Cardiac fibroblast (primary cell): ENCODE measurements at regions not wholly inside any gene's neighbourhood (a gene's known extent, or its start where the extent isn't known, plus 50 kb on each side); places are given as distances from the start of the nearest gene placed in this dataset.
A peak's percentile ranks its signal among the peaks of the same experiment; 100 is the strongest.

ENCODE experiments used
- DNase-seq, 2 donors: peaks; one replicate each; pipeline versions ENCODE4 v3.0.0 to v3.0.0-alpha.2; 2010; ENCODE audit warnings: low read depth in 2 of 2
- H3K4me3 ChIP-seq, 2 donors: replicated peaks in 1 of 2; 1 replicate in 1 of 2; 2 replicates in 1 of 2; pipeline ENCODE4 v1.5.1; 2011; ENCODE audit warnings: low read depth in 2 of 2, low read length in 2 of 2, mild to moderate bottlenecking in 2 of 2, moderate library complexity in 1 of 2
- TF ChIP-seq, protein P1 (sequence below): IDR thresholded peaks from one replicate; pipeline ENCODE4 v1.5.1; 2011; ENCODE audit warnings: low read depth, mild to moderate bottlenecking, low read length, inconsistent platforms

DNA sequence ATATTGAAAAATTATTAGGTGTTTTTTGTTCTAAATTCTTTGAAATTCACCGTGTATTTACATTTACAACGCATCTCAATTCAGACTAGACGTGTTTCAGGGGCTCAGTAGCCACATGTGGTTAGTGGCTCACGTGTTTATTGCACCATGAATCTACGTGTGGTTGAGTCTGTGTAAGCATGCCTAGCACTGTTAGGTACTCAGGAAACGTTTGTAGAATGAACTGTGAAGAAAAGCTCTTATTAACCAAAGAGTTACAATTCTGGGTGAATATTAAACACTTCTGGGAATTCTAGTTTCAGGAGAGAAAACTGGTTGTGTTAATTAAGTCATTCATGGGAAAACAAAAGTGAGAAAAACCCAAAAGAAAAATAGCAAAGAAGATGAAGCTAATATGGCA is 117.5 kb upstream of the CDH6 start:
- H3K4me3 ChIP-seq: no peak overlapping the region
- TF ChIP-seq, protein P1, sequence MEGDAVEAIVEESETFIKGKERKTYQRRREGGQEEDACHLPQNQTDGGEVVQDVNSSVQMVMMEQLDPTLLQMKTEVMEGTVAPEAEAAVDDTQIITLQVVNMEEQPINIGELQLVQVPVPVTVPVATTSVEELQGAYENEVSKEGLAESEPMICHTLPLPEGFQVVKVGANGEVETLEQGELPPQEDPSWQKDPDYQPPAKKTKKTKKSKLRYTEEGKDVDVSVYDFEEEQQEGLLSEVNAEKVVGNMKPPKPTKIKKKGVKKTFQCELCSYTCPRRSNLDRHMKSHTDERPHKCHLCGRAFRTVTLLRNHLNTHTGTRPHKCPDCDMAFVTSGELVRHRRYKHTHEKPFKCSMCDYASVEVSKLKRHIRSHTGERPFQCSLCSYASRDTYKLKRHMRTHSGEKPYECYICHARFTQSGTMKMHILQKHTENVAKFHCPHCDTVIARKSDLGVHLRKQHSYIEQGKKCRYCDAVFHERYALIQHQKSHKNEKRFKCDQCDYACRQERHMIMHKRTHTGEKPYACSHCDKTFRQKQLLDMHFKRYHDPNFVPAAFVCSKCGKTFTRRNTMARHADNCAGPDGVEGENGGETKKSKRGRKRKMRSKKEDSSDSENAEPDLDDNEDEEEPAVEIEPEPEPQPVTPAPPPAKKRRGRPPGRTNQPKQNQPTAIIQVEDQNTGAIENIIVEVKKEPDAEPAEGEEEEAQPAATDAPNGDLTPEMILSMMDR: no peak
- no peak for DNase-seq

DNA sequence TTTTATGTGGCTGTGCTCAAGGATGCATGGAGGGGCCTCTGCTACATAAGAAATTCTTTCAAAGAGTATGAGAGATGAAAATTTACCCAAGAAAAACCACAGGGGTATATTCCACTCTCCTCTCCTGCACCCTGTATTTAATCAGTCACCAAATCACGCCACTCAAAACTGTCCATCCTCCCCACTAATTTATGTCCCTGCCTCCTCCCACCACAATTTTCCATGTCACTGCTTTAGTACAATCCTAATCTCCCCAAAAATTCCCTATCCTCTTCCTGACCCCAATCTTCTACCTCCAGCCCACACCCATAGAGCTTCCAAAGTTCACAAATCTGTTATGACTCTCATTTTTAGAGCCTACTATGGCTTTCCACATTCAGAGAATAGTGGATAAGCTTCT is 125.2 kb upstream of the CDH6 start:
- H3K4me3 ChIP-seq: no peak overlapping the region
- TF ChIP-seq, protein P1: no peak
- DNase-seq: no peak

DNA sequence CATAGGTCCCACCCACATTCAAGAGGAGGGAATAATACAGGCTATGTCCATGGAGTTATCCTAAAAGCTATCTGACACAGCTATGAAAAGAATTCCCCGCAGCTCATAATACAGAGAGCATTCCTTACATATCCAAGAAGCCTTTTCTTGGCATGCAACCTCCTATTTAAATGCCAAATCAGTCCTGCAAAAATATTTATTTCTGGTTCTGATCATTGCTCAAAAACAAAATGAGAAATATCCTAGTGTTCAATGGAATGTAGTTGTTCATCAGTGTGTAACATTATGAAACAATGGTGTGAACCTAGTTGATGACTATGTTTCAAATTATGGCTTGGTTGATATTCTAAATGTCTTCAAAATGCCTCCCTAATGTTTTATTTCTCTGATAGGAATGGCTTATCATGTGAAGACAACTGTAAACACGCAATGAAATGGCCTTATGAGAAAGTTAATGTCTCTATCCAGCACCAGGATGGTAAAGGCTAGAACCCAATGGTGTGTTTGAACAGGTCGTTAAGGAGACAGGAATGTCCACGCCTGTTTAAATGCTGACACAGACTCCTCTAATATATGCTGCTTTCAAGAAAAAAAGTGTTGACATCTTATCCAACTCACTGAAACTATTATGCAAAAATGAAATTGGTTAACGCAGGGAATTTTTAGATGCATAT is 126.7 kb upstream of the CDH6 start:
- peak; percentile 35 to 79 for DNase-seq
- no peak overlapping the region for H3K4me3 ChIP-seq
- TF ChIP-seq, protein P1: no peak

DNA sequence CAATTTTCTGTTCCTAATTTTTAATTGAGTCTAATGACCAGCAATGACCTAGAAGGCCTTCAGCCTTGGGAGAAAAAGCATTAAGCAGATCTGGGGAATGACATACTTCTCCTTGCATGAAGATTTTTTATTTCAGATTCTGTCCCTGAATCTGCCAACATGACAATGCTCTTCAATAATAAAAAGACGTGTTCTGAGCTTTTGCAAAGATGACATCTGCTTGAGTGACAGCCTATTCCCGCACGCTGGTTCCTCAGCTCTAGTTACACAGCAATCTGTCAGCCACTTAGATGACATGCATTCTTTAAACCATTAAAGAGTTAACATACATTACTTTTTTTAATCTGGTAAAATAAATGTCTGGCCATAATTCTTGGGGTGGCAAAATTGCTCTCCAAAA is 129.3 kb upstream of the CDH6 start:
- TF ChIP-seq, protein P1: no peak
- H3K4me3 ChIP-seq: no peak overlapping the region
- no peak for DNase-seq

DNA sequence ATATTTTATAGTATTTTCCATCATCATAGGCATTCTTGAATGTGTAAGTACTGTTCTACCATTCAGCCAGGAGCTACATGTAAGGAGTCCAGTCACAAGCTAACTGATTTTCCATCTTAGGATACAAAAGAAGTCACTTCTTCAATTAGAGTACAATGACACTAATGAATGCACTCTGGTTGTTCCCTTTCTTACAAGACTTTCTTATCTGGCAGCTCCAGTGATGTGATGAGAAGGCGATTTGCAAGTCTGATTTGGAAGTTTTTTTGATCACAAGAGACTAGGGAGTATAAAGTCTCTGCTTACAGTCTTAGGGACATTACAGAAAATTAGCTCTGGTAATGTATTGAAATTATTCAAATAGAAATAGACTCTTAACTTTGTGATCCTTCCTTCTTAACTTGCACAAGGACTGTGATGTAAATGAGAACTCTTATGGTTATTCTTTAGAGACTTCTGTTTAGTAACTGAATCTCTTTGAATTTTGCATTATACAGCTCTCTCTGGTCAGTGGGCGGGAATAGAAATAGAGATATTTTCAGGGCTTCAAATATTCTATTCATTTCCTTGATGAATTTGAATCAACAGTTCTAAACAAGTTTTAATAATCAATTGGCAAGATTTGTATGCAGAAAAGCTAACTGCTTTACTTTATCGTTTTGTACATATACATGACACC is 130.4 kb upstream of the CDH6 start:
- TF ChIP-seq, protein P1: no peak
- no peak for DNase-seq
- H3K4me3 ChIP-seq: no peak overlapping the region

DNA sequence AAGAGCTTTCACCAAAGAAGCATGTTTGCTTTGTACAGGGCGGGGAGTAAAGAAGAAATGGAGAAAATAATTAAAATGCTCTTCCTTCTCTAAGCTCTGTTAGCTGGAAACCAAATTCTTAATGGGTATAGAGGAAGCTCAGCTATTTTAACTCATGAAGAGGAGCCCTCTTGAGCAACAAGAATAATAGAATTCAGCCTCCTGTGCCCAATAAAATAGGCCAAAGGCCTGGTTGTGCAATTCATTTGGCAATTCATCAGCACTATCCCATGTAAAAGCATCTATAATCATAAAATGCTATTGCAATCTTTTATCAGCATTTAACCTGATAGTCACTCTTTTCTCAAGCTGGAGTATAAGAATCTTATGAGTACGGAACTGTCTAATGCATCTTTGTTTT is 133.6 kb upstream of the CDH6 start:
- DNase-seq: peak; percentile 5 to 56
- no peak overlapping the region for H3K4me3 ChIP-seq
- TF ChIP-seq, protein P1: no peak

DNA sequence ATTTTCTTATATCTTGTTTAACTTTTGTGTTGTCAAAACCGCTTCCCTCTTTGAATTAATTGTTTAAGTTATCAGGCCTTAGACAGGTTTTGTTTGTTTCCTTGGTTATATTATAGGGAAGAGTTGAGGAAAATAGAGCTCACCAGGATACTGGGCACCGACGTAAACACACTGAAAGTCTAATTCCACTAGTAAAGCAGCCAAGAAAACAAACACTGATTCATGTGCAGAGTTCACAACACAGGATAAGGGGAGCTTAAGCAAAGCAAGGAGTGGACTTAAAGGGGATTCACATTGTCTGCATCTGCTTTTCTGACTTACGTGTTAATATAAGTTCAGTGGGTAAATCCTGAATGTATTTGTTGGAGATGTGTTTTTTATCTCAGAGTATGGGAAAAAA is 139.0 kb upstream of the CDH6 start:
- H3K4me3 ChIP-seq: no peak overlapping the region
- TF ChIP-seq, protein P1: no peak
- no peak for DNase-seq
